Fibroblast of pulmonary artery (primary cell): ENCODE measurements at regions not wholly inside any gene's neighbourhood (a gene's known extent, or its start where the extent isn't known, plus 50 kb on each side); places are given as distances from the start of the nearest gene placed in this dataset.

Experiments used
- DNase-seq: peaks from one replicate; pipeline ENCODE4 v3.0.0-alpha.2; 2010; ENCODE audit warnings: low read depth
- H3K4me3 ChIP-seq: replicated peaks from 2 replicates; pipeline ENCODE4 v1.5.1; 2011; ENCODE audit warnings: low read depth, mild to moderate bottlenecking, control low read depth, low read length, moderate library complexity
- TF ChIP-seq, protein P1 (sequence below): IDR thresholded peaks from 2 replicates; pipeline ENCODE4 v1.5.1; 2011; ENCODE audit warnings: mild to moderate bottlenecking, control low read depth, low read length, inconsistent platforms; ENCODE audit errors: missing control alignments

- TF ChIP-seq, protein P1, sequence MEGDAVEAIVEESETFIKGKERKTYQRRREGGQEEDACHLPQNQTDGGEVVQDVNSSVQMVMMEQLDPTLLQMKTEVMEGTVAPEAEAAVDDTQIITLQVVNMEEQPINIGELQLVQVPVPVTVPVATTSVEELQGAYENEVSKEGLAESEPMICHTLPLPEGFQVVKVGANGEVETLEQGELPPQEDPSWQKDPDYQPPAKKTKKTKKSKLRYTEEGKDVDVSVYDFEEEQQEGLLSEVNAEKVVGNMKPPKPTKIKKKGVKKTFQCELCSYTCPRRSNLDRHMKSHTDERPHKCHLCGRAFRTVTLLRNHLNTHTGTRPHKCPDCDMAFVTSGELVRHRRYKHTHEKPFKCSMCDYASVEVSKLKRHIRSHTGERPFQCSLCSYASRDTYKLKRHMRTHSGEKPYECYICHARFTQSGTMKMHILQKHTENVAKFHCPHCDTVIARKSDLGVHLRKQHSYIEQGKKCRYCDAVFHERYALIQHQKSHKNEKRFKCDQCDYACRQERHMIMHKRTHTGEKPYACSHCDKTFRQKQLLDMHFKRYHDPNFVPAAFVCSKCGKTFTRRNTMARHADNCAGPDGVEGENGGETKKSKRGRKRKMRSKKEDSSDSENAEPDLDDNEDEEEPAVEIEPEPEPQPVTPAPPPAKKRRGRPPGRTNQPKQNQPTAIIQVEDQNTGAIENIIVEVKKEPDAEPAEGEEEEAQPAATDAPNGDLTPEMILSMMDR: no peak
- H3K4me3 ChIP-seq: no peak overlapping the region
- DNase-seq: no peak
Observed at GRCh38 chr2:83394134-83394904, 1064.8 kb downstream of the SUCLG1 start.

GRCh38 chr2:83388804-83389203, 1070.3 kb downstream of the SUCLG1 start:
- DNase-seq: no peak
- no peak overlapping the region for H3K4me3 ChIP-seq
- TF ChIP-seq, protein P1: no peak

DNA sequence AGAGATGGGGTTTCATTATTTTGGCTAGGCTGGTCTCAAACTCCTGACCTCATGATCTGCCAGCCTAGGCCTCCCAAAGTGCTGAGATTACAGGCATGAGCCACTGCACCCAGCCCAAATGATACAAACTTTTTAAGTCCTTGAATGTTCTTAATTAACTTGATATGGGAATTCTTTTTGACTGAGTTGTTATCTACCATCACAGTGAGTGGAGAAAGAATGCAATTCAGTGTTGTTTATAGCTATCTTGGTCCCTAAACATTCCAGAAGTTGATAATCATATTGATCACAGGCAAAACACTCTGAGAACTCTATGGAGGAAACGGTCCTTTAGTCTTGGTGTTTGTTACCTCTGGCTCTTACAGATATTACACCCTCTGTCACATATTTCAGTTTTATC, 1072.5 kb downstream of the SUCLG1 start:
- DNase-seq: no peak
- H3K4me3 ChIP-seq: no peak overlapping the region
- TF ChIP-seq, protein P1: no peak

- TF ChIP-seq, protein P1: no peak
Observed at GRCh38 chr2:83378921-83379320, 1080.2 kb downstream of the SUCLG1 start.

GRCh38 chr2:83376731-83377130, 1082.3 kb downstream of the SUCLG1 start:
- no peak for DNase-seq
- H3K4me3 ChIP-seq: no peak overlapping the region
- TF ChIP-seq, protein P1: no peak

More at GRCh38 chr2:83378921-83379320, 1080.2 kb downstream of the SUCLG1 start:
- DNase-seq: no peak
- no peak overlapping the region for H3K4me3 ChIP-seq

- no peak overlapping the region for H3K4me3 ChIP-seq
- TF ChIP-seq, protein P1: no peak
- no peak for DNase-seq
Observed at GRCh38 chr2:83370419-83370762, 1088.7 kb downstream of the SUCLG1 start.

- no peak for DNase-seq
- TF ChIP-seq, protein P1: no peak
- no peak overlapping the region for H3K4me3 ChIP-seq
Observed at GRCh38 chr2:83369601-83370418, 1089.3 kb downstream of the SUCLG1 start.
